ENCODE measurements at regions not wholly inside any gene's neighbourhood (a gene's known extent, or its start where the extent isn't known, plus 50 kb on each side); places are given as distances from the start of the nearest gene placed in this dataset.

DNA sequence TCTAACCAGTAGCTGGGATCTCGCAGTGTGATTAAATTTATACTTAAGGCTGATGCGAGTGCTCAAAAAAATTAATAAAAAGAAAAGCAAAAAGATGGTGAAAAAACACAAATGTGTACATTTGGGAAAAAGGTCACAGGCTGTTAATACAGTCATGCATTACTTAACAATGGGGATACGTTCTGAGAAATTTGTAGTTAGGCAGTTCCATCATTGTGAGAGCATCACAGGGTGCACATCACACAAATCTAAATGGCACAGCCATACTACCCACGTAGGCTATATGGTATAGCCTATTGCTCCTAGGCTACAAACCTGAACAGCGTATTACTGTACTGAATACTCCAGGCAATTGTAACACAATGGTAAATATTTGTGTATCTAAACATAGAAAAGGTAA is 142.4 kb upstream of the MYOCD start (continued):
- TF ChIP-seq, protein P1, sequence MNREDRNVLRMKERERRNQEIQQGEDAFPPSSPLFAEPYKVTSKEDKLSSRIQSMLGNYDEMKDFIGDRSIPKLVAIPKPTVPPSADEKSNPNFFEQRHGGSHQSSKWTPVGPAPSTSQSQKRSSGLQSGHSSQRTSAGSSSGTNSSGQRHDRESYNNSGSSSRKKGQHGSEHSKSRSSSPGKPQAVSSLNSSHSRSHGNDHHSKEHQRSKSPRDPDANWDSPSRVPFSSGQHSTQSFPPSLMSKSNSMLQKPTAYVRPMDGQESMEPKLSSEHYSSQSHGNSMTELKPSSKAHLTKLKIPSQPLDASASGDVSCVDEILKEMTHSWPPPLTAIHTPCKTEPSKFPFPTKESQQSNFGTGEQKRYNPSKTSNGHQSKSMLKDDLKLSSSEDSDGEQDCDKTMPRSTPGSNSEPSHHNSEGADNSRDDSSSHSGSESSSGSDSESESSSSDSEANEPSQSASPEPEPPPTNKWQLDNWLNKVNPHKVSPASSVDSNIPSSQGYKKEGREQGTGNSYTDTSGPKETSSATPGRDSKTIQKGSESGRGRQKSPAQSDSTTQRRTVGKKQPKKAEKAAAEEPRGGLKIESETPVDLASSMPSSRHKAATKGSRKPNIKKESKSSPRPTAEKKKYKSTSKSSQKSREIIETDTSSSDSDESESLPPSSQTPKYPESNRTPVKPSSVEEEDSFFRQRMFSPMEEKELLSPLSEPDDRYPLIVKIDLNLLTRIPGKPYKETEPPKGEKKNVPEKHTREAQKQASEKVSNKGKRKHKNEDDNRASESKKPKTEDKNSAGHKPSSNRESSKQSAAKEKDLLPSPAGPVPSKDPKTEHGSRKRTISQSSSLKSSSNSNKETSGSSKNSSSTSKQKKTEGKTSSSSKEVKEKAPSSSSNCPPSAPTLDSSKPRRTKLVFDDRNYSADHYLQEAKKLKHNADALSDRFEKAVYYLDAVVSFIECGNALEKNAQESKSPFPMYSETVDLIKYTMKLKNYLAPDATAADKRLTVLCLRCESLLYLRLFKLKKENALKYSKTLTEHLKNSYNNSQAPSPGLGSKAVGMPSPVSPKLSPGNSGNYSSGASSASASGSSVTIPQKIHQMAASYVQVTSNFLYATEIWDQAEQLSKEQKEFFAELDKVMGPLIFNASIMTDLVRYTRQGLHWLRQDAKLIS (CRISPR knock-in tag; IDR thresholded peaks at IDR 0.05; ENCODE audit: borderline replicate concordance) = no peak
- no peak for TF ChIP-seq ZNF317 (CRISPR knock-in tag; IDR thresholded peaks at IDR 0.05; ENCODE audit: borderline replicate concordance, low read depth)

DNA sequence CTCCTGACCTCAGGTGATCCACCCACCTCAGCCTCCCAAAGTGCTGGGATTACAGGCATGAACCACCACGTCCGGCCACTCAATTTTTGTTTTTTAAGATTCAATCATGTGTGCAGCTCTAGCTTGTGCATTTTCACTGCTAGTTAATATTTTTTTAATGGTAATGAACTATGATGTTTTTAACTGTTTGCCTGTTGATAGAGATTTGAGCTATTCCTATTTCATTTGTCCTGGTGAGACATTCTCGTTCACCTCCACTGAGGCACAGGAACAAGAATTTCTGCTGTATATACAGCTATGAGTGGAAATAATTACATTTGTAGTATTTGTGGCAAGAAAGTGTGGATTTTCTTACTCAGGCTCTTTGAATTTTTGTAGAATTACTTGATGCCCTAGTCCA is 137.7 kb upstream of the MYOCD start:
- no peak overlapping the region for H3K4me3 Mint-ChIP-seq
- peaks cover 6% of the 10 kb centered on the region for H3K4me1 Mint-ChIP-seq
- TF ChIP-seq ZNF396 (CRISPR knock-in tag; IDR thresholded peaks at IDR 0.05; ENCODE audit: borderline replicate concordance) (no peak), NFATC4 (CRISPR knock-in tag; IDR thresholded peaks at IDR 0.05) (no peak)
- no peak for ATAC-seq
- H3K9me3 Mint-ChIP-seq = no peaks in the 10 kb centered on the region
- H3K27me3 Mint-ChIP-seq (ENCODE audit: low read depth) = no peaks in the 10 kb centered on the region
- no peaks in the 10 kb centered on the region for H3K36me3 Mint-ChIP-seq
- no peak for DNase-seq (ENCODE audit: low spot score)
- CTCF ChIA-PET = interaction anchor here (1.8 kb wide), 1 partner anchor 214 kb away, joined by 6 read pairs; no protein-coding TSS in a partner anchor
- H3K27ac Mint-ChIP-seq = no peak overlapping the region
- POLR2A ChIA-PET = no interaction called here

DNA sequence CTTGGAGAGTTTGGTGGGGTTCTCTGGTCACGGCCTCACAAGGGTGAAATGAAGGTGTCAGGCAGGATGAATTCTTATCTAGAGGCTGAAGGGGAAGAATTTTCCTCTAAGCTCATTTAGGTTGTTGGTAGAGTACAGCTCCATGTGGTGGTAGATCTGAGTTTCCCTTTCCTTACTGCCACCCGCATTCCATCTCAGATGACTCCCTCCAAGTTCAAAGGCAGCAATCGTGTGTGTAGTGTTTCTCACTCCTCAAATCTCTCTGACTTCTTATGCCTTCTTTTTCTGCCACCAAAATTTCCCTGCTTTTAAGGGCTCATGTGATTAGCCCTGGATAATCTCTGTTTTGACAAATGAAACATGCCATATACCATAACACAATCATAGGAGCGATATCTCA is 135.5 kb upstream of the MYOCD start:
- no peak overlapping the region for H3K27ac Mint-ChIP-seq
- no peak for DNase-seq (ENCODE audit: low spot score)
- H3K36me3 Mint-ChIP-seq = no peaks in the 10 kb centered on the region
- H3K4me1 Mint-ChIP-seq = peaks cover 4% of the 10 kb centered on the region
- no peaks in the 10 kb centered on the region for H3K27me3 Mint-ChIP-seq (ENCODE audit: low read depth)
- H3K9me3 Mint-ChIP-seq = no peaks in the 10 kb centered on the region
- CTCF ChIA-PET = interaction anchor here (0.6 kb wide), 1 partner anchor 16 kb away, joined by 3 read pairs; no protein-coding TSS in a partner anchor
- POLR2A ChIA-PET = no interaction called here
- no peak overlapping the region for H3K4me3 Mint-ChIP-seq
- 0 out of 2 replicates have a peak, but pooled peaks have one; percentile 30 for ATAC-seq
- TF ChIP-seq ERG (CRISPR knock-in tag; IDR thresholded peaks at IDR 0.05) (no peak), JUN (CRISPR knock-in tag; IDR thresholded peaks at IDR 0.05) (no peak), NR3C1 (CRISPR knock-in tag; conservative IDR thresholded peaks at IDR 0.05; ENCODE audit: low read depth) (no peak), ZNF232 (CRISPR knock-in tag; IDR thresholded peaks at IDR 0.05) (no peak), CBFB (CRISPR knock-in tag; IDR thresholded peaks at IDR 0.05; ENCODE audit: low read depth) (no peak), NFE2L1 (CRISPR knock-in tag; IDR thresholded peaks at IDR 0.05) (no peak)
- TF ChIP-seq, protein P2, sequence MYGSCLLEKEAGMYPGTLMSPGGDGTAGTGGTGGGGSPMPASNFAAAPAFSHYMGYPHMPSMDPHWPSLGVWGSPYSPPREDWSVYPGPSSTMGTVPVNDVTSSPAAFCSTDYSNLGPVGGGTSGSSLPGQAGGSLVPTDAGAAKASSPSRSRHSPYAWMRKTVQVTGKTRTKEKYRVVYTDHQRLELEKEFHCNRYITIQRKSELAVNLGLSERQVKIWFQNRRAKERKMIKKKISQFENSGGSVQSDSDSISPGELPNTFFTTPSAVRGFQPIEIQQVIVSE (CRISPR knock-in tag; IDR thresholded peaks at IDR 0.05; ENCODE audit: borderline replicate concordance) = no peak
- TF ChIP-seq, protein P3, sequence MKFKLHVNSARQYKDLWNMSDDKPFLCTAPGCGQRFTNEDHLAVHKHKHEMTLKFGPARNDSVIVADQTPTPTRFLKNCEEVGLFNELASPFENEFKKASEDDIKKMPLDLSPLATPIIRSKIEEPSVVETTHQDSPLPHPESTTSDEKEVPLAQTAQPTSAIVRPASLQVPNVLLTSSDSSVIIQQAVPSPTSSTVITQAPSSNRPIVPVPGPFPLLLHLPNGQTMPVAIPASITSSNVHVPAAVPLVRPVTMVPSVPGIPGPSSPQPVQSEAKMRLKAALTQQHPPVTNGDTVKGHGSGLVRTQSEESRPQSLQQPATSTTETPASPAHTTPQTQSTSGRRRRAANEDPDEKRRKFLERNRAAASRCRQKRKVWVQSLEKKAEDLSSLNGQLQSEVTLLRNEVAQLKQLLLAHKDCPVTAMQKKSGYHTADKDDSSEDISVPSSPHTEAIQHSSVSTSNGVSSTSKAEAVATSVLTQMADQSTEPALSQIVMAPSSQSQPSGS (CRISPR knock-in tag; IDR thresholded peaks at IDR 0.05; ENCODE audit: borderline replicate concordance, low read depth) = no peak
- TF ChIP-seq, protein P4, sequence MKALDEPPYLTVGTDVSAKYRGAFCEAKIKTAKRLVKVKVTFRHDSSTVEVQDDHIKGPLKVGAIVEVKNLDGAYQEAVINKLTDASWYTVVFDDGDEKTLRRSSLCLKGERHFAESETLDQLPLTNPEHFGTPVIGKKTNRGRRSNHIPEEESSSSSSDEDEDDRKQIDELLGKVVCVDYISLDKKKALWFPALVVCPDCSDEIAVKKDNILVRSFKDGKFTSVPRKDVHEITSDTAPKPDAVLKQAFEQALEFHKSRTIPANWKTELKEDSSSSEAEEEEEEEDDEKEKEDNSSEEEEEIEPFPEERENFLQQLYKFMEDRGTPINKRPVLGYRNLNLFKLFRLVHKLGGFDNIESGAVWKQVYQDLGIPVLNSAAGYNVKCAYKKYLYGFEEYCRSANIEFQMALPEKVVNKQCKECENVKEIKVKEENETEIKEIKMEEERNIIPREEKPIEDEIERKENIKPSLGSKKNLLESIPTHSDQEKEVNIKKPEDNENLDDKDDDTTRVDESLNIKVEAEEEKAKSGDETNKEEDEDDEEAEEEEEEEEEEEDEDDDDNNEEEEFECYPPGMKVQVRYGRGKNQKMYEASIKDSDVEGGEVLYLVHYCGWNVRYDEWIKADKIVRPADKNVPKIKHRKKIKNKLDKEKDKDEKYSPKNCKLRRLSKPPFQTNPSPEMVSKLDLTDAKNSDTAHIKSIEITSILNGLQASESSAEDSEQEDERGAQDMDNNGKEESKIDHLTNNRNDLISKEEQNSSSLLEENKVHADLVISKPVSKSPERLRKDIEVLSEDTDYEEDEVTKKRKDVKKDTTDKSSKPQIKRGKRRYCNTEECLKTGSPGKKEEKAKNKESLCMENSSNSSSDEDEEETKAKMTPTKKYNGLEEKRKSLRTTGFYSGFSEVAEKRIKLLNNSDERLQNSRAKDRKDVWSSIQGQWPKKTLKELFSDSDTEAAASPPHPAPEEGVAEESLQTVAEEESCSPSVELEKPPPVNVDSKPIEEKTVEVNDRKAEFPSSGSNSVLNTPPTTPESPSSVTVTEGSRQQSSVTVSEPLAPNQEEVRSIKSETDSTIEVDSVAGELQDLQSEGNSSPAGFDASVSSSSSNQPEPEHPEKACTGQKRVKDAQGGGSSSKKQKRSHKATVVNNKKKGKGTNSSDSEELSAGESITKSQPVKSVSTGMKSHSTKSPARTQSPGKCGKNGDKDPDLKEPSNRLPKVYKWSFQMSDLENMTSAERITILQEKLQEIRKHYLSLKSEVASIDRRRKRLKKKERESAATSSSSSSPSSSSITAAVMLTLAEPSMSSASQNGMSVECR (CRISPR knock-in tag; IDR thresholded peaks at IDR 0.05; ENCODE audit: borderline replicate concordance) = no peak
- TF ChIP-seq, protein P5, sequence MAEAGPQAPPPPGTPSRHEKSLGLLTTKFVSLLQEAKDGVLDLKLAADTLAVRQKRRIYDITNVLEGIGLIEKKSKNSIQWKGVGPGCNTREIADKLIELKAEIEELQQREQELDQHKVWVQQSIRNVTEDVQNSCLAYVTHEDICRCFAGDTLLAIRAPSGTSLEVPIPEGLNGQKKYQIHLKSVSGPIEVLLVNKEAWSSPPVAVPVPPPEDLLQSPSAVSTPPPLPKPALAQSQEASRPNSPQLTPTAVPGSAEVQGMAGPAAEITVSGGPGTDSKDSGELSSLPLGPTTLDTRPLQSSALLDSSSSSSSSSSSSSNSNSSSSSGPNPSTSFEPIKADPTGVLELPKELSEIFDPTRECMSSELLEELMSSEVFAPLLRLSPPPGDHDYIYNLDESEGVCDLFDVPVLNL (CRISPR knock-in tag; IDR thresholded peaks at IDR 0.05; ENCODE audit: borderline replicate concordance, low read depth) = no peak
- TF ChIP-seq, protein P6, sequence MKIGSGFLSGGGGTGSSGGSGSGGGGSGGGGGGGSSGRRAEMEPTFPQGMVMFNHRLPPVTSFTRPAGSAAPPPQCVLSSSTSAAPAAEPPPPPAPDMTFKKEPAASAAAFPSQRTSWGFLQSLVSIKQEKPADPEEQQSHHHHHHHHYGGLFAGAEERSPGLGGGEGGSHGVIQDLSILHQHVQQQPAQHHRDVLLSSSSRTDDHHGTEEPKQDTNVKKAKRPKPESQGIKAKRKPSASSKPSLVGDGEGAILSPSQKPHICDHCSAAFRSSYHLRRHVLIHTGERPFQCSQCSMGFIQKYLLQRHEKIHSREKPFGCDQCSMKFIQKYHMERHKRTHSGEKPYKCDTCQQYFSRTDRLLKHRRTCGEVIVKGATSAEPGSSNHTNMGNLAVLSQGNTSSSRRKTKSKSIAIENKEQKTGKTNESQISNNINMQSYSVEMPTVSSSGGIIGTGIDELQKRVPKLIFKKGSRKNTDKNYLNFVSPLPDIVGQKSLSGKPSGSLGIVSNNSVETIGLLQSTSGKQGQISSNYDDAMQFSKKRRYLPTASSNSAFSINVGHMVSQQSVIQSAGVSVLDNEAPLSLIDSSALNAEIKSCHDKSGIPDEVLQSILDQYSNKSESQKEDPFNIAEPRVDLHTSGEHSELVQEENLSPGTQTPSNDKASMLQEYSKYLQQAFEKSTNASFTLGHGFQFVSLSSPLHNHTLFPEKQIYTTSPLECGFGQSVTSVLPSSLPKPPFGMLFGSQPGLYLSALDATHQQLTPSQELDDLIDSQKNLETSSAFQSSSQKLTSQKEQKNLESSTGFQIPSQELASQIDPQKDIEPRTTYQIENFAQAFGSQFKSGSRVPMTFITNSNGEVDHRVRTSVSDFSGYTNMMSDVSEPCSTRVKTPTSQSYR (CRISPR knock-in tag; IDR thresholded peaks at IDR 0.05) = no peak

Measured in WTC11 (cell line).